Activated CD4-positive, alpha-beta memory T cell treated with anti-CD3 and anti-CD28 coated beads, Interleukin-2, amount 10 ng/mL, durations not matched to agents 7 days and 5 days (primary cell): ENCODE measurements at regions not wholly inside any gene's neighbourhood (a gene's known extent, or its start where the extent isn't known, plus 50 kb on each side); places are given as distances from the start of the nearest gene placed in this dataset.

ENCODE experiments used
- CTCF ChIA-PET: fragments of 350-600 bp; sonication (Branson Sonifier 250); formaldehyde crosslinking; loops from one replicate; lab custom pipeline; 2021; ENCODE audit warnings: antibody characterized with exemption, inconsistent platforms; lab: Charles Lee
- POLR2A ChIA-PET: fragments of 350-600 bp; sonication (Branson Sonifier 250); formaldehyde crosslinking; loops from one replicate; lab custom pipeline; 2021; ENCODE audit warnings: antibody characterized with exemption; lab: Charles Lee
- DNase-seq: peaks from one replicate; pipeline ENCODE4 v3.0.0-alpha.2; 2020
- H3K27ac Mint-ChIP-seq: one replicate; pipeline ENCODE4 v1.8.0; 2021; ENCODE audit warnings: mild to moderate bottlenecking, mixed read lengths
- H3K27me3 Mint-ChIP-seq: one replicate; pipeline ENCODE4 v1.8.0; 2021; ENCODE audit warnings: mixed read lengths
- H3K36me3 Mint-ChIP-seq: one replicate; pipeline ENCODE4 v1.8.0; 2021; ENCODE audit warnings: low read depth, mixed read lengths
- H3K4me1 Mint-ChIP-seq: one replicate; pipeline ENCODE4 v1.8.0; 2021; ENCODE audit warnings: mixed read lengths
- H3K4me3 Mint-ChIP-seq: one replicate; pipeline ENCODE4 v1.8.0; 2021; ENCODE audit warnings: mild to moderate bottlenecking, mixed read lengths
- H3K9me3 Mint-ChIP-seq: one replicate; pipeline ENCODE4 v1.8.0; 2021; ENCODE audit warnings: mixed read lengths

GRCh38 chr6:87900160-87900698 is 147.4 kb upstream of the SPACA1 start:
- Mint-ChIP-seq H3K27ac (no peak overlapping the region), H3K36me3 (no peaks in the 10 kb centered on the region), H3K4me3 (no peak overlapping the region), H3K27me3 (peaks cover 6% of the 10 kb centered on the region), H3K9me3 (no peaks in the 10 kb centered on the region), H3K4me1 (no peaks in the 10 kb centered on the region)
- POLR2A ChIA-PET: no interaction called here
- DNase-seq: no peak
- CTCF ChIA-PET: no interaction called here

GRCh38 chr6:87899499-87900147 is 148.0 kb upstream of the SPACA1 start:
- no peaks in the 10 kb centered on the region for H3K36me3 Mint-ChIP-seq
- H3K27ac Mint-ChIP-seq: no peak overlapping the region
- H3K4me1 Mint-ChIP-seq: no peaks in the 10 kb centered on the region
- H3K9me3 Mint-ChIP-seq: no peaks in the 10 kb centered on the region
- DNase-seq: no peak
- ChIA-PET POLR2A (no interaction called here), CTCF (no interaction called here)
- H3K4me3 Mint-ChIP-seq: no peak overlapping the region
- peaks cover 5% of the 10 kb centered on the region for H3K27me3 Mint-ChIP-seq

- no peak for DNase-seq
- H3K9me3 Mint-ChIP-seq: no peaks in the 10 kb centered on the region
- no peaks in the 10 kb centered on the region for H3K4me1 Mint-ChIP-seq
- ChIA-PET POLR2A (interaction anchor here (1.1 kb wide), 1 partner anchor 11 kb away, joined by 3 read pairs; no protein-coding TSS in a partner anchor), CTCF (interaction anchor here (0.8 kb wide), 1 partner anchor 489 kb away, joined by 3 read pairs; no protein-coding TSS in a partner anchor)
- H3K36me3 Mint-ChIP-seq: no peaks in the 10 kb centered on the region
- peaks cover 3% of the 10 kb centered on the region for H3K27me3 Mint-ChIP-seq
- no peak overlapping the region for H3K27ac Mint-ChIP-seq
- H3K4me3 Mint-ChIP-seq: no peak overlapping the region
Measured at GRCh38 chr6:87897663-87898062, 150.0 kb upstream of the SPACA1 start.

- Mint-ChIP-seq H3K36me3 (no peaks in the 10 kb centered on the region), H3K4me3 (no peak overlapping the region), H3K27me3 (peaks cover 6% of the 10 kb centered on the region), H3K9me3 (no peaks in the 10 kb centered on the region), H3K27ac (no peak overlapping the region), H3K4me1 (no peaks in the 10 kb centered on the region)
- DNase-seq: no peak
- ChIA-PET POLR2A (interaction anchor here (0.7 kb wide), 1 partner anchor 11 kb away, joined by 3 read pairs; no protein-coding TSS in a partner anchor), CTCF (no interaction called here)
Measured at GRCh38 chr6:87897013-87897412, 150.6 kb upstream of the SPACA1 start.

DNA sequence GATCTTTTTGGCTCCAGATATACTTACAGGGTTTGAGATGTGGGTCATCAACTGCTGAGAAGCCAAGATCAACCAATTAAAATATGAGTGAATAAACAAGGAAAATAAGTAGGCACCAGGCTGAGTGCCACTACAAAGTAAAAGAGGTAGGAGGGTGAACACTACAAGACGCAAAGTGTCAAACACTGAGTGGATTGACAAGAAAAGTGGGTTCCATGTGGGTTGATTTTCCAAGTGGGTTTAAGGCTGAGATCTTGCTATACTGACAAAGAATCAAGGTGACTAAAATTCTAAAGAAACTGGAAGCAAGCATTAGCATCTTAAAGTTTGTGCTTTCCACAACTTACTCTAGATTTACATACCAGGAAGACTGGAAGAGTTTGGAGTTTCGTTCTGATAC is 160.4 kb upstream of the SPACA1 start:
- Mint-ChIP-seq H3K27ac (no peak overlapping the region), H3K4me1 (no peaks in the 10 kb centered on the region), H3K36me3 (no peaks in the 10 kb centered on the region), H3K9me3 (peaks cover 1% of the 10 kb centered on the region), H3K4me3 (no peak overlapping the region), H3K27me3 (peaks cover 8% of the 10 kb centered on the region)
- ChIA-PET CTCF (no interaction called here), POLR2A (no interaction called here)
- DNase-seq: no peak

- Mint-ChIP-seq H3K4me1 (peaks cover 4% of the 10 kb centered on the region), H3K27me3 (peaks cover 4% of the 10 kb centered on the region), H3K9me3 (peaks cover 5% of the 10 kb centered on the region), H3K27ac (no peak overlapping the region), H3K4me3 (no peak overlapping the region), H3K36me3 (peaks cover 3% of the 10 kb centered on the region)
- POLR2A ChIA-PET: no interaction called here
- CTCF ChIA-PET: no interaction called here
- DNase-seq: no peak
Measured at GRCh38 chr6:87884203-87884602, 163.4 kb upstream of the SPACA1 start.

DNA sequence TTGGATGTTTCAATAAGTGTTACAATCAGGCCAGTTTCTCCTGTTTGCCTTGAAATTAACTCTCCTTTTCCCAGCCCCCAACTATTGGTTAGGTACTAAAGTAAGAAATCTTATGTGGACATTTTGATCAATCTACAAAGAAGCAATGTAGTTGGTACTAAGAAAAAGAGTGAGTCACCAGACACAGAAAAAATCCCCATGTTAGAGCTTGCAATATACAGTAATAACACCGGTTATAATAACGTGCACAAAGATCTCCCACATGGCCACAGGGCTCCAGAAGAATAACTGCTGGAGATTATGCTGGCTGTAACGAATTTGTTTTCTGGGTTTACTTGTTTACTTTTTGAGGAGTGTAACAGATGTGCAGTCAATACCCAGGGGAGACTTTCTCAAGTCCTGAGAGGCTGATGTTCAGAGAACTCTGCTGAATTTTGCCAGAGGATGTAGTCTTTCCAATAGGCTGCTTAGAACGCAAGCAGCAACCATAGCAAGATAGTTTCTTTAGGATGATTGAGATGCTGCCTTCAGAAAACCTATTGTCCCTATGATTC is 166.2 kb upstream of the SPACA1 start:
- Mint-ChIP-seq H3K9me3 (peaks cover 5% of the 10 kb centered on the region), H3K27ac (no peak overlapping the region), H3K4me1 (peaks cover 4% of the 10 kb centered on the region), H3K27me3 (peaks cover 12% of the 10 kb centered on the region), H3K36me3 (peaks cover 3% of the 10 kb centered on the region), H3K4me3 (no peak overlapping the region)
- CTCF ChIA-PET: no interaction called here
- DNase-seq: no peak
- POLR2A ChIA-PET: no interaction called here

DNA sequence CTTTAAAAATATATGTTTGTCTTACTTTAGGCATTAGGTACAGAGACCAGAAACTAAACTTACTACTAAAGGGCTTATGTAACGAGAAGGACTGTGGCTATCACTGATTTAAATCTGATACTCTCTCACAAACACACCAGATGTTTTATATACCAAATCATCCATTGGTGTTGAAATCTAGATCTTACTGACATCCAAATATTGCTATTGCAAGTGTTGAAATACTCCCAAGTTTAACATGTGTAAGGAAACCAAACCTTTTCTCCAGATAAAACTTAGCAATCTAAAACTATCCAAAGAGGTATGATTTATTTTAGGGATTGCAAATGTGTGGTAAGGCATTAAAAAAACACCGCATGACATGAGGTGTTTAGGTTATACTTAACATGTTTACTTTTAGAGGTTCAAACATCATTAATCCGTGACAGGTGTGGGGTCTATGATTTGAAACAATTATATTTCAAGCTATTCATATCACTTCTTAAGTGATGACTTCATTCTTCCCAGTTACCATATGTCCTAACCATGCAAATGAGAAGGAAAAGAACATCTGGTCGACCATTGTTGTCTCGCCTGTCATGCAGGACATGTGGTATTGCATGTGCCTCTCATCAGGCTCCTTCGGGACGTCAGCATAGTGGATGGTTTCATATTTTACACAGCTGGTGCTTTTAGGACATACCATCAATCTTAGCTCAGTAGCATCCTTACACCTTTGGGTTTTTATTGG is 168.3 kb upstream of the SPACA1 start:
- H3K27ac Mint-ChIP-seq: no peak overlapping the region
- peaks cover 18% of the 10 kb centered on the region for H3K27me3 Mint-ChIP-seq
- DNase-seq: no peak
- ChIA-PET POLR2A (no interaction called here), CTCF (interaction anchor here (0.8 kb wide), 1 partner anchor 28 kb away, joined by 3 read pairs; no protein-coding TSS in a partner anchor)
- H3K36me3 Mint-ChIP-seq: peaks cover 3% of the 10 kb centered on the region
- H3K4me3 Mint-ChIP-seq: no peak overlapping the region
- peaks cover 4% of the 10 kb centered on the region for H3K4me1 Mint-ChIP-seq
- peaks cover 5% of the 10 kb centered on the region for H3K9me3 Mint-ChIP-seq

- H3K27ac Mint-ChIP-seq: no peak overlapping the region
- CTCF ChIA-PET: no interaction called here
- no peak for DNase-seq
- H3K9me3 Mint-ChIP-seq: no peaks in the 10 kb centered on the region
- POLR2A ChIA-PET: no interaction called here
- H3K4me3 Mint-ChIP-seq: no peak overlapping the region
- no peaks in the 10 kb centered on the region for H3K4me1 Mint-ChIP-seq
- peaks cover 26% of the 10 kb centered on the region for H3K27me3 Mint-ChIP-seq
- no peaks in the 10 kb centered on the region for H3K36me3 Mint-ChIP-seq
Measured at GRCh38 chr6:87875781-87876180, 171.9 kb upstream of the SPACA1 start.

DNA sequence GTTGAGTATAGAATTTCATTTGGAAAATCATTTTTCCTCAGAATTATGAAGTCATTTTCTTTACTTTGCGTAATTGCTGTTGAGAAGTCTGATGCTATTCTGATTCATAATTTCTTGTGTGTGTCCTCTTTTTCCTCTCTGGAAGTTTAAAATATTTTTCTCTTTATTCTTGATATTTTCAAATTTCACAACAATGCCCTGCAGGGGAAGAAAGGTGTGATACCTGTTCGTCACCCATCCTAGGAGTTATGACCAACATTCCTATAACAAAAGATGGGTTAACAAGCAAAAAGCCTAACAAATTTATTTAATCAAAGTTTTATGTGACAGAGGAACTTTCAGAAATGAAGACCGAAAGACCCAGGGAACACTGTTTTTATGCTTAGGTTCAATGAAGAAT is 171.5 kb upstream of the AKIRIN2 start:
- CTCF ChIA-PET: no interaction called here
- Mint-ChIP-seq H3K27me3 (peaks cover 24% of the 10 kb centered on the region), H3K4me3 (no peak overlapping the region), H3K9me3 (no peaks in the 10 kb centered on the region), H3K27ac (no peak overlapping the region), H3K4me1 (no peaks in the 10 kb centered on the region), H3K36me3 (no peaks in the 10 kb centered on the region)
- no peak for DNase-seq
- POLR2A ChIA-PET: no interaction called here

GRCh38 chr6:87870556-87870955 is 168.5 kb upstream of the AKIRIN2 start:
- Mint-ChIP-seq H3K9me3 (no peaks in the 10 kb centered on the region), H3K27ac (no peak overlapping the region), H3K4me3 (no peak overlapping the region), H3K27me3 (peaks cover 11% of the 10 kb centered on the region), H3K36me3 (no peaks in the 10 kb centered on the region), H3K4me1 (no peaks in the 10 kb centered on the region)
- no peak for DNase-seq
- POLR2A ChIA-PET: no interaction called here
- CTCF ChIA-PET: no interaction called here

DNA sequence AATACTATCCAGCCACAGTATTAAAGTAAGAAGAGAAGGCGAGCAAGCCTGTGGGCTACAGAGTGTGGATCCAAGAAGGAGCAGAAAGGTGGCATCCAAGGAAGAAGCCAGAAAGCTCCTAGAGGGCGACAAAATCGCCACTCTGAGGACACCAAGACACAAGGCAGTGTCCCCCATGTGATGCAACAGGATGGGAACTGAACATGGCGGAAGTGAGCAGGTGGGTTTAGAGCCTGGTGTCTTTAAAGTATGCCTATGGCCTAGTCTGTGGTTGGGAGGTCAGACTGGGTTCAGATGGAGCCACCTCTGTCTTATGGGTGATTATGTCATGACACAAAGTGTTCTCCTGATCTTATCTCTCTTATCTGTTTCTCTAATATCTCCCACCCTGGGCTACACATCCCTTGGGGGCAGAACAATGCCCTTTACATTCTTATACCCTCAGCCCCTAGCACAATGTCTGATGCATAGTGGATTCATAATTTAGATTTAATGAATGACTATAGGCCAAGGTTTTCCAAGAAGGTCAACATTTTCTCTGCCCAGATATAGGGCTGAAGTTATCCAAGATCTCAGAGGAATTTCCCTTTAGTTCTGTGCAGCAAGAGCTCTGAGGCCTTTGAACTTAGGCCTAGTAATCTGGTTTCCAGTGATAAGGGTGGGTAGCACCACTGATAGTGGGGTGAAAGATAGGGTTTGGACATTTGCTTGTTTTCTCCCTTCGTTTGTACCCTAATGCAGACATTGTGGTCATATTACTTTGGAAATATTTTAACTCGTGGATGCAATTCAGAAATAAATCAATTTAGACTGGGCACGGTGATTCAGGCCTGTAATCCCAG is 167.3 kb upstream of the AKIRIN2 start:
- peaks cover 9% of the 10 kb centered on the region for H3K27me3 Mint-ChIP-seq
- H3K4me3 Mint-ChIP-seq: no peak overlapping the region
- no peaks in the 10 kb centered on the region for H3K4me1 Mint-ChIP-seq
- no peak for DNase-seq
- ChIA-PET CTCF (no interaction called here), POLR2A (no interaction called here)
- H3K27ac Mint-ChIP-seq: no peak overlapping the region
- H3K36me3 Mint-ChIP-seq: no peaks in the 10 kb centered on the region
- H3K9me3 Mint-ChIP-seq: no peaks in the 10 kb centered on the region

GRCh38 chr6:87860902-87861301 is 158.9 kb upstream of the AKIRIN2 start:
- Mint-ChIP-seq H3K27me3 (peaks cover 7% of the 10 kb centered on the region), H3K4me1 (no peaks in the 10 kb centered on the region), H3K9me3 (peaks cover 2% of the 10 kb centered on the region), H3K4me3 (no peak overlapping the region), H3K27ac (no peak overlapping the region), H3K36me3 (no peaks in the 10 kb centered on the region)
- no peak for DNase-seq
- POLR2A ChIA-PET: no interaction called here
- CTCF ChIA-PET: no interaction called here
